GM12801 (cell line): ENCODE measurements at regions not wholly inside any gene's neighbourhood (a gene's known extent, or its start where the extent isn't known, plus 50 kb on each side); places are given as distances from the start of the nearest gene placed in this dataset.

Experiments used
- TF ChIP-seq, protein P1 (sequence below): IDR thresholded peaks from one replicate; pipeline ENCODE4 v1.5.1; 2011; ENCODE audit warnings: control low read depth; ENCODE audit not compliant: insufficient read length; ENCODE audit errors: extremely low read depth

DNA sequence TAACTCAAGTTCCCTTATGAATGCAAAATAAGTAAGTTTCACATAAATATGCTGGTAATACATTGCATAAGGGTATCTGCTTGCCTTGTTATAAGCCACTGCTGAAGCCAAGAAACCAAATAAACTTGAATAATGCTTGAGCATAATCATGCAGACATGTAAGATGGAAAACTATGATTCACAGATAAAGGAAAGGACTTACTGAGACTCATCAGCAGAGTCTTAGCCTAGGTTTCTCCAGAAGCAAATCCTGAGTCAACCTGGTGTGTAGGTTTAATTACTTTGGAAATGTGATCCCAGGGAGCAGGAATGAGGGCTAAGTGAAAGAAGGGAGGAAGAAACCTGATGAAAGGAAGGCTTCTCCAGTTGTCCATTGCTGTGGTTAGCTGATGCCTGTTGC, 107.7 kb upstream of the BTG1 start:
- TF ChIP-seq, protein P1, sequence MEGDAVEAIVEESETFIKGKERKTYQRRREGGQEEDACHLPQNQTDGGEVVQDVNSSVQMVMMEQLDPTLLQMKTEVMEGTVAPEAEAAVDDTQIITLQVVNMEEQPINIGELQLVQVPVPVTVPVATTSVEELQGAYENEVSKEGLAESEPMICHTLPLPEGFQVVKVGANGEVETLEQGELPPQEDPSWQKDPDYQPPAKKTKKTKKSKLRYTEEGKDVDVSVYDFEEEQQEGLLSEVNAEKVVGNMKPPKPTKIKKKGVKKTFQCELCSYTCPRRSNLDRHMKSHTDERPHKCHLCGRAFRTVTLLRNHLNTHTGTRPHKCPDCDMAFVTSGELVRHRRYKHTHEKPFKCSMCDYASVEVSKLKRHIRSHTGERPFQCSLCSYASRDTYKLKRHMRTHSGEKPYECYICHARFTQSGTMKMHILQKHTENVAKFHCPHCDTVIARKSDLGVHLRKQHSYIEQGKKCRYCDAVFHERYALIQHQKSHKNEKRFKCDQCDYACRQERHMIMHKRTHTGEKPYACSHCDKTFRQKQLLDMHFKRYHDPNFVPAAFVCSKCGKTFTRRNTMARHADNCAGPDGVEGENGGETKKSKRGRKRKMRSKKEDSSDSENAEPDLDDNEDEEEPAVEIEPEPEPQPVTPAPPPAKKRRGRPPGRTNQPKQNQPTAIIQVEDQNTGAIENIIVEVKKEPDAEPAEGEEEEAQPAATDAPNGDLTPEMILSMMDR = no peak

DNA sequence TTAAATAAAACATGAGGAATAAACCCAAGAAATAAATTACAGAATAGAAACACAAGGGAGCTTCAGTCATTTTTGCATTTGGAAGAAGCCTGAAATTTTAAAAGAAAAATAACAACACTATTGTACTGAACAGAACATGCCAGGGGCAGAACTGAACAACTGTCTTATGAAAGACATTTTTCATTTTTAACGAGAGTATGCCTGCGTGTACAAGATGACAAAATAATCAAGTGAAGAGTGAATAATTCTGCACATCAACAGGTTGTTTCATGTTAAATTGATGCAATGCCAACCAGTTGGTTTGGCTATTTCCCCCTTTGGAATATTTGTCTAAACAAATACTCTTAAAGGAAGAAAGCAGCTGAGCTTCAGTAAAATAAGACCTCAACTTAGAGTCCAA, 103.3 kb upstream of the BTG1 start:
- TF ChIP-seq, protein P1 = no peak

DNA sequence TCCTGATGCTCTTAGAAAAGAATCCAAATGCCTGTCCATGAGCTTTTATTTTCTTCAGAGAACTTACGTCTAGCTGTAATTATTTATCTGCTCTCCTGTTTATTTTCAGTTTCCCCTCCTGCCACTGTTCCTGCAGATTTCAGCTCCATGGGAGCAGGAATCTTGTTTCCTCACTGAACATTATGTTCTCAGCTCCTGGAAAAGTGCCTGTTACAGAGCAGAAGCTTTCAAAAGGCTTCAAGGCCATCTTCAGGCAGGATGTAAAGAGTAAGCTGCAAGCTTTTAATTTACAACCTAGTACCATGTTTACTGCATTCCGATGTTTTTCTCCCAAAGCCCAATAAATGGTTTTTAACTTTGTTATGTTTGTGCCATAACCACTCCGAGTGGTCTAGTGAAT, 98.4 kb upstream of the BTG1 start:
- TF ChIP-seq, protein P1 = no peak

DNA sequence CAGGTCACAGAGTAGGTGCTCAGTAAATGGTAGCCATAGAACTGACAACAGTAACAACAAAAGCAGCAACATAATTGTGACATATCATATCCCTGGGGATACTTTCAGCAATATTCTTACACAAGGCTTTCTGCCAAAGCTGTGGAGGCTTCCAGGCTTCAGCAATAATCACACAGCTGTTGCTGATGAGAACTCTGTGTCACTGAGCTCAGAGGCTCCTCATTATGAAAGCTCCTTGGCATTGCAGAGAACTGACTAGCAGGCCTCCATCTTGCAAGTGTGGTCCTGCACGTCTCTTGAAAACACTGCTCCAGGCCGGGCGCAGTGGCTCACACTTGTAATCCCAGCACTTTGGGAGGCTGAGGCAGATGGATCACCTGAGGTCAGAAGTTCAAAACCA, 97.3 kb upstream of the BTG1 start:
- TF ChIP-seq, protein P1 = no peak

DNA sequence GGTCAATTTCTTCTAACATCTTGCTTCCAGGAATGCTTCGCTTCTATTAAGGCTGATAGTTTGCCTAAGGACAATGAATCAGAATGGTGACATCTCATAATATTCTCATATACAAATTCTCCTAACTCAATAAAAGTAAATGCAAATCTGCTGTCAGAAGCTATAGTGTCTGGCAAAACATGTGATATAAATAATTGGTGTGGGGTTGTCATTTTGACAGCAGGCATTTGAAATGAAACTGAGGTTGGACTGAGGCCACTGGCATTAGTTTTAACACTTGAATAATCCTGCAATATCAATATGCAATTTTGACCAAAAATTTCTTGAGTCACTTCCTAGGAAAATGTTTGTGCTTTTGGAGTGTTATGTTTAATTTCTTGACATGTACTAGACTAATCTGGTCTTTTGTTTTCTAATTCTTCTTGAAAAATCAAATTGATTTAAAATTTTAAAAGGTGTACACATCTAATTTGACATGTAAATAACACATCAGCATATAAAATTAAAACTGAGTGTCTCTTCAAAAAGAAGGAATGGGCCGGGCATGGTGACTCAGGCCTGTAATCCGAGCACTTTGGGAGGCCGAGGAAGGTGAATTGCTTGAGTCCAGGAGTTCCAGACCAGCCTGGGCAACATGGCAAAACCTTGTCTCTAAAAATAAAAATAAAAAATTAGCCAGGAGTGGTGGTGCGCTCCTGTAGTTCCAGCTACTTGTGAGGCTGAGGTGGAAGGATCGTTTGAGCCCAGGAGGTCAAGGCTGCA, 92.3 kb upstream of the BTG1 start:
- TF ChIP-seq, protein P1 = no peak

DNA sequence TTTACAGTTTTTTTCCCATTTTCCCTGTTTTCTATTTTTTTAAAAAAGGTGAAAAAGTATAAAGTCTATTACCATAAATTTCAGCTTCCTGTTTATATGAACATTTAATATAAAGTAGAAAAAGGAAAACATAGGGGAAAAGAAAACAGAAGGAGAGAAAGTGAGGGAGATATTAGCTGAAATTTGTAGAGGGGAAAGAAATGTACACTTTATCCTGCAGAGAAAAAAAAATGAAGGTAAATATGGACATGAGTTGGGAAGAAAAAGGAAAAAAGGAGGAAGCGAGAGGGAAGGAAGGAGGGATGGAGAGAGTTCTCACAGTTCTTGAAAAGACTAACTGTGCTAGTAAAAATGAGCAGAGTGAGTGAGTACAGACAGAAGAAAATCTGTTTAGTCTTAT, 91.6 kb upstream of the BTG1 start:
- TF ChIP-seq, protein P1 = no peak

DNA sequence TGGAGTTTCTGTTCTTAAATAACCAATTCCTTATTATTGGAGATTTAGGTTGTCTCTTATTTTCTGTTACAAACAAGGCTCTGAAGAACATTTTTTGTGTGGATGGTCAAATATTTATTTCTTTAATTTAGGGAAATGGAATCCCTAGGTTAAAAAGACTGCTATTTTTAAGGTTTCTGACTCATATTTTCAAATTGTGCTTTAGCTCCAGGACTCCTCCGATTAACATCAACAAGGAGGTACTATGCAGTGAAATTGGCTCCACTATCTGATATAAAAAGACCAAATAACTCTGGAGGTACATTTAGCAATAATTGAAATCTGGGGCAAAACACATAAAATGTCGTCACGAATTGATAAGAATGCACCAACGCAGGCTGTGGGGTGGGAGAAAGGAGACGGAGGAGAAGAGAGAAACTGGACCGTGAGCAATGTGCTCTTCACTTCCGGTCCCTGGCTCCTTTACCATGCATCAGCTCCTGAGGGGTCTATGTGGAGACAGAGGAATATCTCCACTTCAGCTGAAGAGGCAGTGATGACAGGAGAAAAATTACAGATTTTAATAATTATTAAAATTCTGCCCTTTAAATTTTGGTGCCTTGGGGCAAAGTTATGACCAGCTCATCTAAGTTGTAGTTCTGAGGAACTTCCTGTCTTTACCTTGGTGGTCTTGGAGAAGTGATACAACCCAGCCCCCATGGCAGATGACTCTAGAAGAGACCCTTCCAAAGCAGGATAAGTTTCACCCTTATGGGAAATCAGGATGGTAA, 90.2 kb upstream of the BTG1 start:
- TF ChIP-seq, protein P1 = no peak
